Heart left ventricle (tissue), 13 donors: ENCODE measurements at regions not wholly inside any gene's neighbourhood (a gene's known extent, or its start where the extent isn't known, plus 50 kb on each side); places are given as distances from the start of the nearest gene placed in this dataset.

Experiments used
- CTCF ChIP-seq, 12 donors: fragments of 200-600 bp; sonication (generic) in 4 of 12; IDR thresholded peaks; one replicate each; pipeline versions ENCODE4 v1.5.0 to v1.8.0; 2018 to 2022; ENCODE audit warnings: antibody characterized with exemption in 12 of 12, mild to moderate bottlenecking in 5 of 12
- POLR2A ChIP-seq, 2 donors: fragments of 450-650 bp; IDR thresholded peaks; one replicate each; pipeline ENCODE4 v1.6.1; 2017; ENCODE audit warnings: antibody characterized with exemption in 2 of 2, mild to moderate bottlenecking in 2 of 2, moderate library complexity in 2 of 2
- donor health status: ischemic (EF 13 %, LVEDD 7.1; RV severe dilation, severe dysfunction).
- donor health status: DM: no; HTN: yes; CAD: no.
- donor health status: DM: no; HTN: no; CAD: no.
- donor health status: ischemic (EF 25% LVEDD 6.9; RV normal size, moderate dysfunction).
- donor health status: ischemic (EF 25% LVEDD 5.7; RV mildly dilated, moderate dysfunction).
- donor health status: ischemic (EF 35%, LVEDD 5.7; RV mildly dilated, moderate dysfunction).
- donor health status: nonischemic (EF 11% LVEDD 7.7; RV severe dilation, severe dysfunction).
- donor health status: DM: yes; HTN: yes; CAD: no.
- donor health status: PGD.
- donor health status: ischemic (EF 29% LVEDD 5.4; RV normal size, mild dysfunction).
- donor health status: nonischemic (EF 23%, LVEDD 6.1; RV moderate dilation, normal function).

DNA sequence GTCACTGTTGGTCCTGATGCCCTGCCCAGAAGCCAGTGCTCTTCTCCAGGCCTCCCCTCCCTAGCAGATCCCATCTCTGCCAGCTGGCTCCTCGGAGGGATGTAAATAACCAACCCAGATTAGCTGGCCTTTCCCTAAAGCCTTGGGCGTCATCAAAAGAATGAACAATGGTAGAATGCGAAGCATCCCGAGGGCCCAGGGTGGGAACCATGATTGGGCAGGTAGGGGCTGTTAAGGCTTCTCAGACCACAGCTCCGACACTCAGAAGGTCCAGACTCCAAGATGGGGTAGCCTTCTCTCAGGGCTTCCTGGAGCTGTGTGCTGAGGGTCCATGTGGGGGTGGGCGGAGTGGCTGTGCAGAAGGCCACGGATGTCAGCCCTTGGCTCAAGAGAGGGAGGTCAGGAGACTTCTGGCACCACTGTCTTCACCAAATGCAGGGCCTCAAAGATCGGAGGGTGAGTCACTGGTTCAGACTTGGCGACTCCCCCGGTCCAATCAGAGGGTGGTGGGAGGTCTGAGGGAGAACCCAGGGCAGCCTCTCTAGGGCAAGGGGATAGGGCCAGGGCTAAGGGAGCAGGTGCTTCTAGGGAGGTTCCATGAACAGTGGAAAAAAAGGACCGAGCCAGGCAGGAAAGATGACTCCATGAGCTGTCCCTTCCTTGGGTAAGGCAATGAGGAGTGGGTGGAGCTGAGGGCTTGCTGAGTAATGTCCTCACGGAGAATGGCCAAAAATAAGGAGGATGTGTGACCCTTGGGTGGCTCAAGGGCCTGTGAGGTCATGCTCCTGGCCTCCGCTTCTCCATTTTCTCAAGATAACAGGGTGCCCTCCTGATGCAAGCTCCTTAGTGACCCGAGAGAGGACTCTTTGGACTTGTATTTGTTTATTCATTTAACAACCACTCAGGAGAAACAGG is 58.4 kb upstream of the EPS8L3 start:
- TF ChIP-seq CTCF (IDR thresholded peaks at IDR 0.05) (no peak), POLR2A (IDR thresholded peaks at IDR 0.05) (no peak)
